Neuronal stem cell (in vitro differentiated cells): ENCODE measurements at regions not wholly inside any gene's neighbourhood (a gene's known extent, or its start where the extent isn't known, plus 50 kb on each side); places are given as distances from the start of the nearest gene placed in this dataset.

Experiments used
- DNase-seq: peaks from one replicate; pipeline ENCODE4 v3.0.0-alpha.2; 2013; ENCODE audit warnings: low spot score
- H2AFZ ChIP-seq: one replicate; pipeline ENCODE4 v1.6.1; 2013; ENCODE audit warnings: mild to moderate bottlenecking, low read length, inconsistent platforms
- H2AK5ac ChIP-seq: 2 replicates; pipeline ENCODE4 v1.6.1; 2013; ENCODE audit warnings: low read depth, mild to moderate bottlenecking, inconsistent platforms, low read length, moderate library complexity, mixed read lengths
- H2BK120ac ChIP-seq: 2 replicates; pipeline ENCODE4 v1.6.1; 2013; ENCODE audit warnings: low read depth, mild to moderate bottlenecking, inconsistent platforms, low read length, moderate library complexity, mixed read lengths
- H2BK12ac ChIP-seq: one replicate; pipeline ENCODE4 v1.6.1; 2013; ENCODE audit warnings: low read length, inconsistent platforms
- H2BK15ac ChIP-seq: 2 replicates; pipeline ENCODE4 v1.6.1; 2013; ENCODE audit warnings: mild to moderate bottlenecking, low read length, inconsistent platforms, mixed read lengths
- H2BK5ac ChIP-seq: one replicate; pipeline ENCODE4 v1.6.1; 2013; ENCODE audit warnings: inconsistent platforms, mild to moderate bottlenecking, low read length, moderate library complexity
- H3K14ac ChIP-seq: one replicate; pipeline ENCODE4 v1.6.1; 2013; ENCODE audit warnings: low read length, inconsistent platforms
- H3K18ac ChIP-seq: 2 replicates; pipeline ENCODE4 v1.6.1; 2013; ENCODE audit warnings: low read length, inconsistent platforms
- H3K23ac ChIP-seq: 2 replicates; pipeline ENCODE4 v1.6.1; 2013; ENCODE audit warnings: low read depth, mild to moderate bottlenecking, mixed read lengths, low read length, inconsistent platforms; ENCODE audit not compliant: poor library complexity
- H3K27ac ChIP-seq: replicated peaks from 3 replicates; pipeline ENCODE4 v1.5.1; 2013; ENCODE audit warnings: low read length, inconsistent platforms
- H3K27me3 ChIP-seq, 3 experiments: 2 replicates each; pipeline ENCODE4 v1.6.1; 2013; ENCODE audit warnings: low read length in 3 of 3, mild to moderate bottlenecking in 2 of 3, inconsistent platforms in 1 of 3, low read depth in 1 of 3, mixed read lengths in 1 of 3, moderate library complexity in 1 of 3; ENCODE audit not compliant: control insufficient read depth in 3 of 3, insufficient read depth in 3 of 3
- H3K36me3 ChIP-seq, 2 donors: replicated peaks in 1 of 2; 2 replicates each; pipeline ENCODE4 v1.6.1; 2013; ENCODE audit warnings: low read length in 2 of 2; ENCODE audit not compliant: control insufficient read depth in 2 of 2, insufficient read depth in 2 of 2
- H3K4ac ChIP-seq: 2 replicates; pipeline ENCODE4 v1.6.1; 2013; ENCODE audit warnings: inconsistent platforms, mild to moderate bottlenecking, low read length, moderate library complexity
- H3K4me1 ChIP-seq, 2 donors: 1 replicate in 1 of 2; 2 replicates in 1 of 2; pipeline ENCODE4 v1.6.1; 2013; ENCODE audit warnings: low read length in 2 of 2, low read depth in 1 of 2; ENCODE audit not compliant: control insufficient read depth in 2 of 2, insufficient read depth in 1 of 2
- H3K4me2 ChIP-seq: one replicate; pipeline ENCODE4 v1.6.1; 2013; ENCODE audit warnings: mild to moderate bottlenecking, low read length, inconsistent platforms; ENCODE audit not compliant: insufficient read depth, poor library complexity, severe bottlenecking
- H3K4me3 ChIP-seq, 2 donors: 2 replicates each; pipeline ENCODE4 v1.5.1; 2013; ENCODE audit warnings: low read length in 2 of 2, mild to moderate bottlenecking in 2 of 2, inconsistent platforms in 1 of 2, moderate library complexity in 1 of 2
- H3K79me1 ChIP-seq: one replicate; pipeline ENCODE4 v1.6.1; 2013; ENCODE audit warnings: low read depth, mild to moderate bottlenecking, inconsistent platforms, low read length, moderate library complexity
- H3K9ac ChIP-seq: one replicate; pipeline ENCODE4 v1.6.1; 2013; ENCODE audit warnings: mild to moderate bottlenecking, low read depth, low read length, inconsistent platforms; ENCODE audit not compliant: poor library complexity
- H3K9me3 ChIP-seq, 2 donors: replicated peaks in 1 of 2; 2 replicates each; pipeline versions ENCODE3 to v1.6.1; 2013; ENCODE audit warnings: low read length in 2 of 2, mild to moderate bottlenecking in 2 of 2, inconsistent platforms in 1 of 2, low read depth in 1 of 2, mixed read lengths in 1 of 2, moderate library complexity in 1 of 2; ENCODE audit not compliant: control insufficient read depth in 2 of 2, insufficient read depth in 1 of 2
- H4K8ac ChIP-seq: one replicate; pipeline ENCODE4 v1.6.1; 2013; ENCODE audit warnings: low read depth, mild to moderate bottlenecking, inconsistent platforms, low read length, moderate library complexity
- H4K91ac ChIP-seq: one replicate; pipeline ENCODE4 v1.6.1; 2013; ENCODE audit warnings: low read length, low read depth, mild to moderate bottlenecking, inconsistent platforms; ENCODE audit not compliant: poor library complexity
- WGBS, 2 donors: extraction: QIAGEN DNeasy Blood & Tissue Kit; methylation state at CpG; one replicate each; pipeline ENCODE4 v1.1.7; 2013; ENCODE audit warnings: missing lambda C conversion rate in 2 of 2, mixed read lengths in 1 of 2; ENCODE audit not compliant: insufficient read length in 2 of 2, insufficient replicate concordance in 1 of 2; ENCODE audit errors: extremely low coverage in 2 of 2; 5-methylcytosine and 5-hydroxymethylcytosine counted together

- no peak overlapping the region for H3K18ac ChIP-seq
- H2BK15ac ChIP-seq: no peak overlapping the region
- no CpG with 5 or more reads among the region's 2 CpGs for WGBS, 2 donors
- H3K79me1 ChIP-seq: no peaks in the 10 kb centered on the region
- no peak overlapping the region for H3K4ac ChIP-seq
- H3K4me2 ChIP-seq: no peak overlapping the region
- H2BK5ac ChIP-seq: no peak overlapping the region
- no peak overlapping the region for H3K9ac ChIP-seq
- no peak for DNase-seq
- H3K4me1 ChIP-seq: peaks cover 0 to 2% of the 10 kb centered on the region in 2 donors
- no peak overlapping the region for H4K8ac ChIP-seq
- no peak overlapping the region for H3K14ac ChIP-seq
- no peak overlapping the region for H3K4me3 ChIP-seq
- no peak overlapping the region for H2BK120ac ChIP-seq
- H3K36me3 ChIP-seq: no peaks in the 10 kb centered on the region
- H2AK5ac ChIP-seq: no peak overlapping the region
- H2BK12ac ChIP-seq: no peak overlapping the region
- H3K9me3 ChIP-seq: no peaks in the 10 kb centered on the region
- no peak overlapping the region for H3K23ac ChIP-seq
- H3K27me3 ChIP-seq: no peaks in the 10 kb centered on the region
- no peak overlapping the region for H4K91ac ChIP-seq
- H2AFZ ChIP-seq: no peak overlapping the region
- no peak overlapping the region for H3K27ac ChIP-seq
These were observed 151.1 kb upstream of the TAS2R1 start for GRCh38 chr5:9781275-9781674.

GRCh38 chr5:9780501-9780900 is 150.3 kb upstream of the TAS2R1 start:
- Histone ChIP-seq H4K8ac (no peak overlapping the region), H2BK120ac (no peak overlapping the region), H3K36me3 (no peaks in the 10 kb centered on the region), H4K91ac (no peak overlapping the region), H2BK15ac (no peak overlapping the region), H3K4me3 (no peak overlapping the region), H2BK5ac (no peak overlapping the region), H3K9ac (no peak overlapping the region), H3K27ac (no peak overlapping the region), H3K4me2 (no peak overlapping the region), H2BK12ac (no peak overlapping the region), H3K4me1 (peaks cover 0 to 2% of the 10 kb centered on the region in 2 donors), H2AFZ (no peak overlapping the region), H3K14ac (no peak overlapping the region), H3K23ac (no peak overlapping the region), H2AK5ac (no peak overlapping the region), H3K27me3 (no peaks in the 10 kb centered on the region), H3K9me3 (no peaks in the 10 kb centered on the region), H3K4ac (no peak overlapping the region), H3K18ac (no peak overlapping the region), H3K79me1 (no peaks in the 10 kb centered on the region)
- DNase-seq: no peak
- WGBS, 2 donors: no CpG with 5 or more reads among the region's 11 CpGs

GRCh38 chr5:9776525-9776924 is 146.4 kb upstream of the TAS2R1 start:
- no peak overlapping the region for H4K8ac ChIP-seq
- no peak overlapping the region for H3K27ac ChIP-seq
- H2BK120ac ChIP-seq: no peak overlapping the region
- no peak overlapping the region for H2AK5ac ChIP-seq
- no peak overlapping the region for H3K4me2 ChIP-seq
- H3K4me3 ChIP-seq: no peak overlapping the region
- H3K18ac ChIP-seq: no peak overlapping the region
- H3K14ac ChIP-seq: no peak overlapping the region
- no peaks in the 10 kb centered on the region for H3K27me3 ChIP-seq
- H2BK5ac ChIP-seq: no peak overlapping the region
- no peak overlapping the region for H2BK12ac ChIP-seq
- WGBS, 2 donors: no CpG with 5 or more reads among the region's 3 CpGs
- no peak overlapping the region for H3K4ac ChIP-seq
- DNase-seq: no peak
- H3K9me3 ChIP-seq: no peaks in the 10 kb centered on the region
- H3K36me3 ChIP-seq: no peaks in the 10 kb centered on the region
- no peak overlapping the region for H3K9ac ChIP-seq
- H3K23ac ChIP-seq: no peak overlapping the region
- H2BK15ac ChIP-seq: no peak overlapping the region
- H3K79me1 ChIP-seq: no peaks in the 10 kb centered on the region
- H3K4me1 ChIP-seq: no peaks in the 10 kb centered on the region
- no peak overlapping the region for H2AFZ ChIP-seq
- H4K91ac ChIP-seq: no peak overlapping the region

GRCh38 chr5:9775339-9775738 is 145.2 kb upstream of the TAS2R1 start:
- Histone ChIP-seq H3K9ac (no peak overlapping the region), H2BK120ac (no peak overlapping the region), H3K27me3 (no peaks in the 10 kb centered on the region), H3K18ac (no peak overlapping the region), H3K23ac (no peak overlapping the region), H3K79me1 (no peaks in the 10 kb centered on the region), H3K14ac (no peak overlapping the region), H3K9me3 (no peaks in the 10 kb centered on the region), H3K4ac (no peak overlapping the region), H3K27ac (no peak overlapping the region), H3K4me3 (no peak overlapping the region), H2BK15ac (no peak overlapping the region), H3K4me1 (no peaks in the 10 kb centered on the region), H2BK5ac (no peak overlapping the region), H2BK12ac (no peak overlapping the region), H3K4me2 (no peak overlapping the region), H2AK5ac (no peak overlapping the region), H4K91ac (no peak overlapping the region), H2AFZ (no peak overlapping the region), H3K36me3 (no peaks in the 10 kb centered on the region), H4K8ac (no peak overlapping the region)
- no peak for DNase-seq
